ENCODE measurements at regions not wholly inside any gene's neighbourhood (a gene's known extent, or its start where the extent isn't known, plus 50 kb on each side); places are given as distances from the start of the nearest gene placed in this dataset.
"Not testable (repeated sequence)": the region's sequence is repeated elsewhere in the genome, so short reads cannot be mapped to it uniquely, and the experiment has no call there.

DNA sequence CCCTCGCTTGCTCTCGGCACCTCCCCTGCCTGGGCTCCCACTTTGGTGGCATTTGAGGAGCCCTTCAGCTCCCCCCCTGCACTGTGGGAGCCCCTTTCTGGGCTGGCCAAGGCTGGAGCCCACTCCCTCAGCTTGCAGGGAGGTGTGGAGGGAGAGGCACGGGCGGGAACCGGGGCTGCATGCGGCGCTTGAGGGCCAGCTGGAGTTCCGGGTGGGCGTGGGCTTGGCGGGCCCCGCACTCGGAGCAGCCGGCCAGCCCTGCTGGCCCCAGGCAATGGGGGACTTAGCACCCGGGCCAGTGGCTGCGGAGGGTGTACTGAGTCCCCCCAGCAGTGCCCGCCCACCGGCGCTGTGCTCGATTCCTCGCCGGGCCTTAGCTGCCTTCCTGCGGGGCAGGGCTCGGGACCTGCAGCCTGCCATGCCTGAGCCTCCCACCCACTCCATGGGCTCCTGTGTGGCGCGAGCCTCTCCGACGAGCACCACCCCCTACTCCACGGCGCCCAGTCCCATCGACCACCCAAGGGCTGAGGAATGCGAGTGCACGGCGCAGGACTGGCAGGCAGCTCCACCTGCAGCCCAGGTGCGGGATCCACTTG is 730.0 kb upstream of the SEMA6A start:
- H3K27me3 ChIP-seq (ENCODE audit: control insufficient read depth in 1 of 2, insufficient read depth in 2 of 2, low read length in 2 of 2); H3K9me3 ChIP-seq (ENCODE audit: control insufficient read depth in 1 of 2, low read length in 2 of 2); H3K9ac ChIP-seq (ENCODE audit: low read depth in 1 of 2, low read length in 2 of 2); H3K27ac ChIP-seq (ENCODE audit: low read depth, low read length); H3K4me3 ChIP-seq (ENCODE audit: low read depth in 1 of 2, low read length in 2 of 2); H3K36me3 ChIP-seq (ENCODE audit: control insufficient read depth in 1 of 2, insufficient read depth in 2 of 2, low read length in 2 of 2); H3K4me1 ChIP-seq (ENCODE audit: control insufficient read depth in 1 of 2, insufficient read depth in 2 of 2, low read length in 2 of 2): not testable (repeated sequence)

DNA sequence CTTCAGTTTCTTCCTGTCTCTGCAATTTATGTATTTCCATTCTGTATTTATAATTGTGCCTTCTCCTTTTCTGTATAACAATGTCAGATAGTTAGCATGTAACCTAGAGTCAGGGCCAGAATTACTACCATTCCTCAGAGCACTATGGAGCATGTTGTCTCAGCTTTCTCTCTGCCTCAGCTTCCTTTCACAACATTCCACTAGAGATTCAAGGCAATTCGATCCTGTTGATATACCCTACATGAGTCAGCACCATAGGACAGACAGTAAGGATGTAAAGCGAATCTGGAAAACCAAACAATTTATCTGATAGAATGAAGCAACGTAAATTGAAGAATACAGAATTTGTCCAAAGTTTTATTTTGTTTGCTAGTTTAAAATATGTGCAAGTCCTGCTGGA is 728.3 kb upstream of the SEMA6A start:
- Histone ChIP-seq H3K4me3 (ENCODE audit: low read depth in 1 of 2, low read length in 2 of 2) (no peak overlapping the region), H3K9me3 (ENCODE audit: control insufficient read depth in 1 of 2, low read length in 2 of 2) (no peaks in the 10 kb centered on the region), H3K9ac (ENCODE audit: low read depth in 1 of 2, low read length in 2 of 2) (no peak overlapping the region), H3K4me1 (ENCODE audit: control insufficient read depth in 1 of 2, insufficient read depth in 2 of 2, low read length in 2 of 2) (no peaks in the 10 kb centered on the region), H3K27ac (ENCODE audit: low read depth, low read length) (no peak overlapping the region), H3K36me3 (ENCODE audit: control insufficient read depth in 1 of 2, insufficient read depth in 2 of 2, low read length in 2 of 2) (no peaks in the 10 kb centered on the region), H3K27me3 (ENCODE audit: control insufficient read depth in 1 of 2, insufficient read depth in 2 of 2, low read length in 2 of 2) (no peaks in the 10 kb centered on the region)

DNA sequence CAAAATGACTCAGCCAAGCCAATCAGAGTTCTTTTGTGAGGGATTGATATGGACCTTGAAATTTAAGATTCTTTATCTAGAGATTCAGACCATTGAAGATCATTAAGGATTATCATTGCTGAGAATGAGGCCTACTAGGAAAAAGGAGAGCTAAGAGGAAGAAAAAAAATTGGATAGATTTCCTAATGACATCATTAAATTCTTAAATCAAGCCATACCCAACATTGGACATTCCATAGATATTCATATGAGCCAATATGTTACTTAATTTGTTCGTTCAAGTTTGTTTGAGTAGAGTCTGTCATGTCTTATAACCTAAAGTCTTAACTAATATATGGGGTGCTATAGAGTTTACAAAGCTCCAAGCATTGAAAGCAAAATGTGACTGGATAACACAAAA is 727.9 kb upstream of the SEMA6A start:
- H3K4me1 ChIP-seq (ENCODE audit: control insufficient read depth in 1 of 2, insufficient read depth in 2 of 2, low read length in 2 of 2), result no peaks in the 10 kb centered on the region
- no peaks in the 10 kb centered on the region for H3K9me3 ChIP-seq (ENCODE audit: control insufficient read depth in 1 of 2, low read length in 2 of 2)
- no peak overlapping the region for H3K9ac ChIP-seq (ENCODE audit: low read depth in 1 of 2, low read length in 2 of 2)
- H3K27ac ChIP-seq (ENCODE audit: low read depth, low read length), result no peak overlapping the region
- H3K4me3 ChIP-seq (ENCODE audit: low read depth in 1 of 2, low read length in 2 of 2), result no peak overlapping the region
- H3K27me3 ChIP-seq (ENCODE audit: control insufficient read depth in 1 of 2, insufficient read depth in 2 of 2, low read length in 2 of 2), result no peaks in the 10 kb centered on the region
- no peaks in the 10 kb centered on the region for H3K36me3 ChIP-seq (ENCODE audit: control insufficient read depth in 1 of 2, insufficient read depth in 2 of 2, low read length in 2 of 2)

DNA sequence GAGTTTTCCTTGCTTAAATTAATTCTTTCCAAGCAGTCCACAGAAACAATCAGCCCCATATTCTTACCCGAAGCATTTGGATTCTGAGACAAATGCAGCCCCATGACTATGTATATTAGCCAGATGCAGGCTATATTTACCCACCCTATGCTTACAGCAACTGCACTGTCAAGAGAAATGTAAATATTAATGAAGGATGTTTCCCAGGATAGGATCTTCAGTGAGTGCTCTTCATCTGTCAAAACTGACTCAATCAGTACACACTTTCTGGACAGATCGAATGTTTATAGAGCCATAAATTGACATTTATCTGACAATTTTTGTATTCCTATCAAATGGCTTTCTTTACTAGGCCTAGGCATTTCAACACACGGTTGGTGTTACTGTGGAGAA is 725.3 kb upstream of the SEMA6A start:
- Histone ChIP-seq H3K9ac (ENCODE audit: low read depth in 1 of 2, low read length in 2 of 2) (no peak overlapping the region), H3K36me3 (ENCODE audit: control insufficient read depth in 1 of 2, insufficient read depth in 2 of 2, low read length in 2 of 2) (no peaks in the 10 kb centered on the region), H3K27ac (ENCODE audit: low read depth, low read length) (no peak overlapping the region), H3K9me3 (ENCODE audit: control insufficient read depth in 1 of 2, low read length in 2 of 2) (no peaks in the 10 kb centered on the region), H3K4me1 (ENCODE audit: control insufficient read depth in 1 of 2, insufficient read depth in 2 of 2, low read length in 2 of 2) (no peaks in the 10 kb centered on the region), H3K27me3 (ENCODE audit: control insufficient read depth in 1 of 2, insufficient read depth in 2 of 2, low read length in 2 of 2) (no peaks in the 10 kb centered on the region), H3K4me3 (ENCODE audit: low read depth in 1 of 2, low read length in 2 of 2) (no peak overlapping the region)

DNA sequence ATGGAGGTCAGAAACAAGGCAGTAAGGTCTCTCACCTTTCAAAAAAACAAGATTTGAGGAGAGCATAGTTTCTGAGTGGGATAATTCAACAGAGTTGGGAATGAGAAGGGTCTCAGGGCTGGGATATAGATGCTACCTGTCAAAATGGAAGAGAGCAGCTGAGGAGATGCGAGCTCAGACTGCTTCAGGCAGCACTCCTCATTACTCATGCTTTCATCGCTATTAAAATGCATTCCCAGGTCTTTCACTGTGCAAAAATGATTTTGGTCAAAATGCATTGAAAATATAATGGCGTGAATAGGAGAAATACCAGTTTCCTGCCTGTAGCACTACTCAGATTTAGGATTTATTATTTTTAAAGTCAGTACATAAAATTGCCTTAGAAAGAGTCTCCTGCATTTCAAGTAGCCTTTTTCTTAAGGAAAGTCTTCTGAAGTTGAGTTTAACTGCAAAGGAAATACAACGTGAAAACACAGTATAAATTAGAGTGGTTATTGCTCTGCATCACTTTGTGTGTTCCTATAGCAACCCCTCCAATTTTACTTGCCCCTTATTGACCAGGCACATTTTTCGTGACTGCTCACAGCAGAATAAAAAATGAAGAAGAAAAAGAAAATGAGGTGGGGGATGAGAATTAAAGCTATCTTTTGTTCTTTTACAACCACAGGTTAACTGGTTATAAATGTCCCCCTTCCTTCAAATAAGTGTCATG is 724.8 kb upstream of the SEMA6A start:
- Histone ChIP-seq H3K9ac (ENCODE audit: low read depth in 1 of 2, low read length in 2 of 2) (no peak overlapping the region), H3K9me3 (ENCODE audit: control insufficient read depth in 1 of 2, low read length in 2 of 2) (no peaks in the 10 kb centered on the region), H3K4me3 (ENCODE audit: low read depth in 1 of 2, low read length in 2 of 2) (no peak overlapping the region), H3K27me3 (ENCODE audit: control insufficient read depth in 1 of 2, insufficient read depth in 2 of 2, low read length in 2 of 2) (no peaks in the 10 kb centered on the region), H3K27ac (ENCODE audit: low read depth, low read length) (no peak overlapping the region), H3K36me3 (ENCODE audit: control insufficient read depth in 1 of 2, insufficient read depth in 2 of 2, low read length in 2 of 2) (no peaks in the 10 kb centered on the region), H3K4me1 (ENCODE audit: control insufficient read depth in 1 of 2, insufficient read depth in 2 of 2, low read length in 2 of 2) (no peaks in the 10 kb centered on the region)

DNA sequence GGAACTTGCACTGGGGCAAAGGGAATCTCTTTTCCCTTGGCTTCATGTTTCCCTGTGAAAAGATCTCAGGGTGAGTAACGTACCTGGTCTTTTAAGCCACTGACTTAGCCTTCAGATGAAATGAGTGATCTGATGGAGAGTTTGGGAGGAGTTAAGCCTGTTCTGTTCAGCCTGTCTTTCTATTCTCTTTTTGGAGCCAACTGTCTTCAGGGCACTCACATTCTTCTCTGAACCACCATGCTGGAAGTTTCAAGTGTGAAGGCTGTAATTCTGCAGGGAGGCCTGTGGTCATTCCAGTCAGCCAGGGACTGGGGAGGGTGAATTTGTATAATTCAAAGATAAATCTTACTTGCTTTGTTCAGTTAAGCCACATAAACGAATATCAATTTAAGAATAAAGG is 722.2 kb upstream of the SEMA6A start:
- Histone ChIP-seq H3K27ac (ENCODE audit: low read depth, low read length) (no peak overlapping the region), H3K9ac (ENCODE audit: low read depth in 1 of 2, low read length in 2 of 2) (no peak overlapping the region), H3K27me3 (ENCODE audit: control insufficient read depth in 1 of 2, insufficient read depth in 2 of 2, low read length in 2 of 2) (no peaks in the 10 kb centered on the region), H3K36me3 (ENCODE audit: control insufficient read depth in 1 of 2, insufficient read depth in 2 of 2, low read length in 2 of 2) (no peaks in the 10 kb centered on the region), H3K9me3 (ENCODE audit: control insufficient read depth in 1 of 2, low read length in 2 of 2) (no peaks in the 10 kb centered on the region), H3K4me3 (ENCODE audit: low read depth in 1 of 2, low read length in 2 of 2) (no peak overlapping the region), H3K4me1 (ENCODE audit: control insufficient read depth in 1 of 2, insufficient read depth in 2 of 2, low read length in 2 of 2) (no peaks in the 10 kb centered on the region)

DNA sequence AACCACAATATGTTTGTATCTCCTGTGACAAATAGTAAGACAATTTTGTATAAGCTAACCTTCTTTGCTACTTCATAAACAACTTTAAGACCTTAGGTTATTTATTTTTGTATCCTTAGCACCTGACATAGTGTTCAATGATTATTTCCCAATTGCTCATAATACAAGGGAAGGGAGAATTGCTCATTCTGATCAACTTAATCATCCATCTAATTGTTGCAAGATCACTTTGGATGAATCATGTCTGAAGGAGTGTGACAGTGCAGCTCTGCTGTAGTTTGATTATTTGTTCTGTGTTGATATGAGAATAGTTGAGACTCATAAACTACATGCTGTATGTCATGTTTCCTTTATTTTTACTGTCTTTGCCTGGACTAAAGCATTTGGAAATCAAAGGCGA is 721.3 kb upstream of the SEMA6A start:
- no peaks in the 10 kb centered on the region for H3K9me3 ChIP-seq (ENCODE audit: control insufficient read depth in 1 of 2, low read length in 2 of 2)

DNA sequence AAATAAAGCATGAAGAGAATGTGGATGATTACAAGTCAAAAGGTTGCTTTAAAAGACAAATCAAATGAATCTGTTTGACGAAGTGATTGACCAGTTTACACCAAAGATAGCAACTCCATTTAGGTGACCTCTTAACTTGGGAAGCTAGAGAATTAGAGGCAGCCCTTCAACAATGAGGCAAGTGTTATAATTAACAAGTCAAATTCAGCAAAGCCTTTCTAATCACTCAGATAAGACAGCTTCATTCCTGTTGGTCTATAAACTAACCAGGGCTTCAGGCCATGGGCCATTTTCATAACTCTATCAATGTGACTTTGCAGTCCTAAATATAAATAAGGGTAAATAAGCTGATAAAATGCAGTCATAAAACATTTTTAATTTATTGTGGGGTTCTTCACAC is 712.2 kb upstream of the SEMA6A start:
- H3K27ac ChIP-seq (ENCODE audit: low read depth, low read length), result no peak overlapping the region
- no peaks in the 10 kb centered on the region for H3K4me1 ChIP-seq (ENCODE audit: control insufficient read depth in 1 of 2, insufficient read depth in 2 of 2, low read length in 2 of 2)
- H3K36me3 ChIP-seq (ENCODE audit: control insufficient read depth in 1 of 2, insufficient read depth in 2 of 2, low read length in 2 of 2), result no peaks in the 10 kb centered on the region
- no peaks in the 10 kb centered on the region for H3K9me3 ChIP-seq (ENCODE audit: control insufficient read depth in 1 of 2, low read length in 2 of 2)
- no peaks in the 10 kb centered on the region for H3K27me3 ChIP-seq (ENCODE audit: control insufficient read depth in 1 of 2, insufficient read depth in 2 of 2, low read length in 2 of 2)
- H3K9ac ChIP-seq (ENCODE audit: low read depth in 1 of 2, low read length in 2 of 2), result no peak overlapping the region
- H3K4me3 ChIP-seq (ENCODE audit: low read depth in 1 of 2, low read length in 2 of 2), result no peak overlapping the region

More for the DNA sequence above, 721.3 kb upstream of the SEMA6A start:
- Histone ChIP-seq H3K27me3 (ENCODE audit: control insufficient read depth in 1 of 2, insufficient read depth in 2 of 2, low read length in 2 of 2) (no peaks in the 10 kb centered on the region), H3K4me1 (ENCODE audit: control insufficient read depth in 1 of 2, insufficient read depth in 2 of 2, low read length in 2 of 2) (no peaks in the 10 kb centered on the region), H3K36me3 (ENCODE audit: control insufficient read depth in 1 of 2, insufficient read depth in 2 of 2, low read length in 2 of 2) (no peaks in the 10 kb centered on the region), H3K27ac (ENCODE audit: low read depth, low read length) (no peak overlapping the region), H3K9ac (ENCODE audit: low read depth in 1 of 2, low read length in 2 of 2) (no peak overlapping the region), H3K4me3 (ENCODE audit: low read depth in 1 of 2, low read length in 2 of 2) (no peak overlapping the region)

DNA sequence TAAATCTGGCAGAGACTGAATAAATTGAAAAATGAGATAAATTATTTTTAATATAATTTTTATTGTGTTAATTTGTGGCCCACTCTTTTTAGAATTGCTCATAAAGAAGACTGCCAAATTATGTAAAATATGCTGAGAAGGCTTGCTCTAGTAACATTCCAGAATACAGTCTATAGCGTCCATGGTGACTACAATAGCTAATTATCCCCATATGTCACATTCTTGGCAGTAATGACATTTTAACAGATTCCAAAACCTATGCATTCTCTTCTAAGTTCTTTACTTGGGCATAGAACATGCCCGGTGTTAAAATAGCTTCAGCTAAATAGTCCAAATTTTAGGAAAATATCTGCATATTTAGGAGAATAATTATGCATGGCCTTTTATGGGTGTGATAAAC is 697.0 kb upstream of the SEMA6A start:
- H3K4me3 ChIP-seq (ENCODE audit: low read depth in 1 of 2, low read length in 2 of 2), result no peak overlapping the region
- no peaks in the 10 kb centered on the region for H3K9me3 ChIP-seq (ENCODE audit: control insufficient read depth in 1 of 2, low read length in 2 of 2)
- H3K27ac ChIP-seq (ENCODE audit: low read depth, low read length), result no peak overlapping the region
- no peak overlapping the region for H3K9ac ChIP-seq (ENCODE audit: low read depth in 1 of 2, low read length in 2 of 2)
- H3K27me3 ChIP-seq (ENCODE audit: control insufficient read depth in 1 of 2, insufficient read depth in 2 of 2, low read length in 2 of 2), result no peaks in the 10 kb centered on the region
- H3K4me1 ChIP-seq (ENCODE audit: control insufficient read depth in 1 of 2, insufficient read depth in 2 of 2, low read length in 2 of 2), result no peaks in the 10 kb centered on the region
- no peaks in the 10 kb centered on the region for H3K36me3 ChIP-seq (ENCODE audit: control insufficient read depth in 1 of 2, insufficient read depth in 2 of 2, low read length in 2 of 2)

DNA sequence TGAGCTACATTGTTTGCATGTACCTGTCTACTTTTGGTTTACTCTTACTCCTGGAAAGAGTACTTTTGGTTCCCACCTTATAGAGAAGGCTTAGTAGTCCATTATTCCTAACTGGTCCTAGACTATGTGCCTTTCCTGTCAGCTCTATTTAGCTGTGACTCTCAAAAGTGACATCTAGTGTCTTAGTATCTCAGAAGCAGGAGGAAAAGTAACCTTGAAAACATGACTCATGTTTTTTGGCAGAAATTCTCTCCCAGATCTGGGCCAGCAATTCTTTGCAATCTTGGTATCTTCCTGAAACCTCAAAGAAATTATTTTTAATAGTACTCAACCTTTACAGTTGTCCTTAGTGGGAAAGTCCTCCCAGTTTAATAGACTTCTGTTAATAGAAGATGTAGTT is 691.7 kb upstream of the SEMA6A start:
- no peaks in the 10 kb centered on the region for H3K36me3 ChIP-seq (ENCODE audit: control insufficient read depth in 1 of 2, insufficient read depth in 2 of 2, low read length in 2 of 2)
- H3K27ac ChIP-seq (ENCODE audit: low read depth, low read length), result no peak overlapping the region
- no peaks in the 10 kb centered on the region for H3K9me3 ChIP-seq (ENCODE audit: control insufficient read depth in 1 of 2, low read length in 2 of 2)
- H3K9ac ChIP-seq (ENCODE audit: low read depth in 1 of 2, low read length in 2 of 2), result no peak overlapping the region
- H3K27me3 ChIP-seq (ENCODE audit: control insufficient read depth in 1 of 2, insufficient read depth in 2 of 2, low read length in 2 of 2), result no peaks in the 10 kb centered on the region
- H3K4me3 ChIP-seq (ENCODE audit: low read depth in 1 of 2, low read length in 2 of 2), result no peak overlapping the region
- H3K4me1 ChIP-seq (ENCODE audit: control insufficient read depth in 1 of 2, insufficient read depth in 2 of 2, low read length in 2 of 2), result no peaks in the 10 kb centered on the region
